GM23338 (cell line): ENCODE measurements at regions not wholly inside any gene's neighbourhood (a gene's known extent, or its start where the extent isn't known, plus 50 kb on each side); places are given as distances from the start of the nearest gene placed in this dataset.

Experiments
- ATAC-seq: fragments of 200-7000 bp; cut with Tn5 transposase; 3 replicates; pipeline ENCODE4 v1.9.1; 2020
- DNase-seq: peaks from one replicate; pipeline ENCODE4 v3.0.0-alpha.2; 2015; ENCODE audit warnings: low spot score
- H2AFZ ChIP-seq: fragments of 200-600 bp; sonication (generic); 2 replicates; pipeline ENCODE4 v1.8.0; 2016; ENCODE audit warnings: antibody characterized with exemption, mild to moderate bottlenecking, moderate library complexity
- H3F3A ChIP-seq: fragments of 200-600 bp; sonication (generic); replicated peaks from 2 replicates; pipeline ENCODE4 v1.8.0; 2017; ENCODE audit warnings: antibody characterized with exemption, mixed run types, low read depth
- H3K27ac ChIP-seq: fragments of 200-600 bp; sonication (generic); 2 replicates; pipeline ENCODE4 v1.6.1; 2016; ENCODE audit warnings: low read depth
- H3K27me3 ChIP-seq: fragments of 200-600 bp; sonication (generic); 2 replicates; pipeline ENCODE4 v1.8.0; 2016; ENCODE audit warnings: mild to moderate bottlenecking, mixed run types, moderate library complexity; ENCODE audit not compliant: insufficient read depth
- H3K36me3 ChIP-seq: fragments of 200-600 bp; sonication (generic); 2 replicates; pipeline ENCODE4 v1.8.0; 2016; ENCODE audit warnings: mild to moderate bottlenecking; ENCODE audit not compliant: insufficient read depth
- H3K4me1 ChIP-seq: fragments of 200-600 bp; sonication (generic); 2 replicates; pipeline ENCODE4 v1.8.0; 2016; ENCODE audit warnings: mild to moderate bottlenecking, moderate library complexity; ENCODE audit not compliant: insufficient read depth
- H3K4me2 ChIP-seq: fragments of 200-600 bp; sonication (generic); 2 replicates; pipeline ENCODE4 v1.7.1; 2017; ENCODE audit warnings: mixed run types
- H3K4me3 ChIP-seq: fragments of 200-600 bp; sonication (generic); 2 replicates; pipeline ENCODE4 v1.6.1; 2016; ENCODE audit warnings: mixed run types
- H3K79me2 ChIP-seq: fragments of 200-600 bp; sonication (generic); replicated peaks from 2 replicates; pipeline ENCODE4 v1.8.0; 2017; ENCODE audit warnings: mild to moderate bottlenecking; ENCODE audit not compliant: insufficient read depth
- H3K9me2 ChIP-seq: fragments of 200-600 bp; sonication (generic); 2 replicates; pipeline ENCODE4 v1.8.0; 2017; ENCODE audit not compliant: insufficient read depth
- H4K20me1 ChIP-seq: fragments of 200-600 bp; sonication (generic); replicated peaks from 2 replicates; pipeline ENCODE4 v1.8.0; 2017; ENCODE audit warnings: mild to moderate bottlenecking; ENCODE audit not compliant: insufficient read depth
- H3K27ac Mint-ChIP-seq: 2 replicates; pipeline ENCODE4 v1.8.0; 2020; ENCODE audit warnings: inconsistent platforms, mild to moderate bottlenecking, moderate library complexity, mixed read lengths
- H3K27me3 Mint-ChIP-seq: 3 replicates; pipeline ENCODE4 v1.8.0; 2022; ENCODE audit warnings: low read depth, mild to moderate bottlenecking, moderate library complexity, mixed read lengths, inconsistent platforms; ENCODE audit not compliant: insufficient read depth, poor library complexity
- H3K36me3 Mint-ChIP-seq: 3 replicates; pipeline ENCODE4 v1.8.0; 2021; ENCODE audit warnings: low read depth, mild to moderate bottlenecking, inconsistent platforms, moderate library complexity, mixed read lengths
- H3K4me1 Mint-ChIP-seq: 3 replicates; pipeline ENCODE4 v1.8.0; 2020; ENCODE audit warnings: mild to moderate bottlenecking, inconsistent platforms, mixed read lengths
- H3K4me3 Mint-ChIP-seq: 3 replicates; pipeline ENCODE4 v1.8.0; 2021; ENCODE audit warnings: moderate library complexity, mild to moderate bottlenecking, inconsistent platforms, mixed read lengths
- H3K9me3 Mint-ChIP-seq: 3 replicates; pipeline ENCODE4 v1.8.0; 2020; ENCODE audit warnings: moderate library complexity, mild to moderate bottlenecking, inconsistent platforms, mixed read lengths
- CREB1 ChIP-seq: fragments of 250-450 bp; sonication (Bioruptor Pico); IDR thresholded peaks from 2 replicates; pipeline ENCODE4 v1.5.0; 2020; ENCODE audit warnings: low read depth, mild to moderate bottlenecking, moderate library complexity
- JUNB ChIP-seq: IDR thresholded peaks from one replicate; pipeline ENCODE4 v1.6.1; 2016; ENCODE audit warnings: antibody characterized with exemption; ENCODE audit not compliant: unreplicated experiment
- NANOG ChIP-seq: IDR thresholded peaks from 2 replicates; pipeline ENCODE4 v1.6.1; 2016; ENCODE audit warnings: antibody characterized with exemption, borderline replicate concordance
- REST ChIP-seq: IDR thresholded peaks from one replicate; pipeline ENCODE4 v1.6.1; 2018; ENCODE audit warnings: antibody characterized with exemption; ENCODE audit not compliant: unreplicated experiment
- ZNF114 ChIP-seq: fragments of 250-450 bp; sonication (Bioruptor Pico); IDR thresholded peaks from 2 replicates; pipeline ENCODE4 v1.5.0; 2020; ENCODE audit warnings: mild to moderate bottlenecking, moderate library complexity
- ZNF331 ChIP-seq: fragments of 250-450 bp; sonication (Bioruptor Pico); IDR thresholded peaks from 2 replicates; pipeline ENCODE4 v1.5.0; 2020; ENCODE audit warnings: low read depth, mild to moderate bottlenecking, moderate library complexity
- ZNF462 ChIP-seq: fragments of 250-450 bp; sonication (Bioruptor Pico); IDR thresholded peaks from 2 replicates; pipeline ENCODE4 v1.5.0; 2020; ENCODE audit warnings: mild to moderate bottlenecking, moderate library complexity
- TF ChIP-seq, protein P1 (sequence below), 2 experiments: fragments of 200-600 bp in 1 of 2; sonication (generic) in 1 of 2; conservative IDR thresholded peaks; 2 replicates each; pipeline versions ENCODE4 v1.5.1 to v1.6.1; 2016 to 2017; ENCODE audit warnings: antibody characterized with exemption in 2 of 2, low read depth in 2 of 2, mild to moderate bottlenecking in 2 of 2, moderate library complexity in 1 of 2

GRCh38 chr1:213615226-213615916, 372.4 kb upstream of the PROX1 start:
- Histone ChIP-seq H3K79me2 (no peaks in the 10 kb centered on the region), H2AFZ (no peak overlapping the region), H3K4me2 (no peak overlapping the region), H4K20me1 (no peaks in the 10 kb centered on the region), H3K4me1 (no peaks in the 10 kb centered on the region; the same call in 1 of the 2 replicates), H3F3A (no peaks in the 10 kb centered on the region), H3K27me3 (no peaks in the 10 kb centered on the region), H3K27ac (no peak overlapping the region), H3K4me3 (no peak overlapping the region), H3K36me3 (no peaks in the 10 kb centered on the region), H3K9me2 (peaks cover 8% of the 10 kb centered on the region; the same call in 1 of the 2 replicates)
- Mint-ChIP-seq H3K4me1 (no peaks in the 10 kb centered on the region), H3K36me3 (no peaks in the 10 kb centered on the region), H3K9me3 (no peaks in the 10 kb centered on the region), H3K27ac (no peak overlapping the region), H3K4me3 (no peak overlapping the region), H3K27me3 (peaks cover 7% of the 10 kb centered on the region)
- no peak for DNase-seq
- ATAC-seq, result no peak
- TF ChIP-seq ZNF331 (CRISPR knock-in tag), result no peak
- TF ChIP-seq JUNB, result no peak
- TF ChIP-seq, protein P1, sequence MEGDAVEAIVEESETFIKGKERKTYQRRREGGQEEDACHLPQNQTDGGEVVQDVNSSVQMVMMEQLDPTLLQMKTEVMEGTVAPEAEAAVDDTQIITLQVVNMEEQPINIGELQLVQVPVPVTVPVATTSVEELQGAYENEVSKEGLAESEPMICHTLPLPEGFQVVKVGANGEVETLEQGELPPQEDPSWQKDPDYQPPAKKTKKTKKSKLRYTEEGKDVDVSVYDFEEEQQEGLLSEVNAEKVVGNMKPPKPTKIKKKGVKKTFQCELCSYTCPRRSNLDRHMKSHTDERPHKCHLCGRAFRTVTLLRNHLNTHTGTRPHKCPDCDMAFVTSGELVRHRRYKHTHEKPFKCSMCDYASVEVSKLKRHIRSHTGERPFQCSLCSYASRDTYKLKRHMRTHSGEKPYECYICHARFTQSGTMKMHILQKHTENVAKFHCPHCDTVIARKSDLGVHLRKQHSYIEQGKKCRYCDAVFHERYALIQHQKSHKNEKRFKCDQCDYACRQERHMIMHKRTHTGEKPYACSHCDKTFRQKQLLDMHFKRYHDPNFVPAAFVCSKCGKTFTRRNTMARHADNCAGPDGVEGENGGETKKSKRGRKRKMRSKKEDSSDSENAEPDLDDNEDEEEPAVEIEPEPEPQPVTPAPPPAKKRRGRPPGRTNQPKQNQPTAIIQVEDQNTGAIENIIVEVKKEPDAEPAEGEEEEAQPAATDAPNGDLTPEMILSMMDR (conservative IDR thresholded peaks at IDR 0.05; ENCODE audit: low read depth in 2 of 2), result no peak

GRCh38 chr1:213617133-213617532, 370.6 kb upstream of the PROX1 start:
- Histone ChIP-seq H3K4me1 (no peaks in the 10 kb centered on the region; the same call in 1 of the 2 replicates), H3K27me3 (no peaks in the 10 kb centered on the region), H3K79me2 (no peaks in the 10 kb centered on the region), H3K27ac (no peak overlapping the region), H2AFZ (no peak overlapping the region), H3K4me3 (no peak overlapping the region), H3F3A (no peaks in the 10 kb centered on the region), H3K4me2 (no peak overlapping the region), H4K20me1 (no peaks in the 10 kb centered on the region), H3K9me2 (peaks cover 10% of the 10 kb centered on the region; the same call in 1 of the 2 replicates), H3K36me3 (no peaks in the 10 kb centered on the region)
- H3K36me3 Mint-ChIP-seq, result no peaks in the 10 kb centered on the region
- no peaks in the 10 kb centered on the region for H3K9me3 Mint-ChIP-seq
- H3K4me3 Mint-ChIP-seq, result no peak overlapping the region
- no peaks in the 10 kb centered on the region for H3K4me1 Mint-ChIP-seq
- DNase-seq (no peak), ATAC-seq (no peak)
- no peak overlapping the region for H3K27ac Mint-ChIP-seq
- H3K27me3 Mint-ChIP-seq, result peaks cover 5% of the 10 kb centered on the region
- TF ChIP-seq NANOG (no peak), ZNF462 (no peak), CREB1 (CRISPR knock-in tag) (no peak), REST (no peak), ZNF114 (no peak)
